ENCODE measurements at regions not wholly inside any gene's neighbourhood (a gene's known extent, or its start where the extent isn't known, plus 50 kb on each side); places are given as distances from the start of the nearest gene placed in this dataset.

DNA sequence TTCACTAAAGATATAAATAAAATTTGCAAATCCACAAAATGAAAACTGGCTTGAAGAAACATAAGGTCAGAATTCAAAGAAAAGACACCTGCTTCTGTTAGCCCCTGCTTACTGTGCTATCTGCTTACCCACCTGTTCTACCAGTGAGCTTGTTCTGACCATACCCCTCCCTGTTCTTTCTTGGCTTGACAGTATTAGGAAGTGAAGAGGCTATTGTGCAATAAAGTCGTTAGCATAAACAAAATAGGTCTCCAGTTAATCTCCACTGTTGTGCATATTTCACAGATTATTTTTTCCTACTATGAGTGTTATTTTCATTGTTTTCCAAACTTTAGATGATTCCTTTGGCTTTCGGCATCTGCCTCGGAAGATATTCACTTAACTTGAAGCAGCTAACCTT, 322.1 kb downstream of the CCDC85A start:
- Histone ChIP-seq H4K20me1 (ENCODE audit: low read length) (no peaks in the 10 kb centered on the region), H3K36me3 (ENCODE audit: low read depth, low read length) (no peaks in the 10 kb centered on the region), H3K9me3 (ENCODE audit: low read length) (no peaks in the 10 kb centered on the region), H3K4me1 (ENCODE audit: insufficient read depth, low read length) (no peaks in the 10 kb centered on the region; the same call in 1 of the 2 replicates), H3F3A (ENCODE audit: low read length, unreplicated experiment) (no peaks in the 10 kb centered on the region), H3K4me3 (ENCODE audit: low read length) (no peak overlapping the region), H2AFZ (ENCODE audit: low read length) (no peak overlapping the region), H3K79me2 (ENCODE audit: low read length) (no peaks in the 10 kb centered on the region), H3K9me2 (replicated peaks; ENCODE audit: low read length) (no peaks in the 10 kb centered on the region), H3K9ac (ENCODE audit: low read length) (no peak overlapping the region), H3K4me2 (ENCODE audit: low read length) (no peak overlapping the region), H3K27me3 (ENCODE audit: low read length) (peaks cover 9% of the 10 kb centered on the region; the same call in 1 of the 2 replicates), H3K27ac (ENCODE audit: low read length) (no peak overlapping the region)
- ATAC-seq (no peak), DNase-seq (no peak)
- POLR2A ChIA-PET (ENCODE audit: unreplicated experiment), result no interaction called here
- no peak for TF ChIP-seq EZH2 (IDR thresholded peaks at IDR 0.05; ENCODE audit: low read length, unreplicated experiment)
- TF ChIP-seq EZH2phosphoT487 (IDR thresholded peaks at IDR 0.05; ENCODE audit: borderline replicate concordance, low read length), result no peak
- TF ChIP-seq, protein P1, sequence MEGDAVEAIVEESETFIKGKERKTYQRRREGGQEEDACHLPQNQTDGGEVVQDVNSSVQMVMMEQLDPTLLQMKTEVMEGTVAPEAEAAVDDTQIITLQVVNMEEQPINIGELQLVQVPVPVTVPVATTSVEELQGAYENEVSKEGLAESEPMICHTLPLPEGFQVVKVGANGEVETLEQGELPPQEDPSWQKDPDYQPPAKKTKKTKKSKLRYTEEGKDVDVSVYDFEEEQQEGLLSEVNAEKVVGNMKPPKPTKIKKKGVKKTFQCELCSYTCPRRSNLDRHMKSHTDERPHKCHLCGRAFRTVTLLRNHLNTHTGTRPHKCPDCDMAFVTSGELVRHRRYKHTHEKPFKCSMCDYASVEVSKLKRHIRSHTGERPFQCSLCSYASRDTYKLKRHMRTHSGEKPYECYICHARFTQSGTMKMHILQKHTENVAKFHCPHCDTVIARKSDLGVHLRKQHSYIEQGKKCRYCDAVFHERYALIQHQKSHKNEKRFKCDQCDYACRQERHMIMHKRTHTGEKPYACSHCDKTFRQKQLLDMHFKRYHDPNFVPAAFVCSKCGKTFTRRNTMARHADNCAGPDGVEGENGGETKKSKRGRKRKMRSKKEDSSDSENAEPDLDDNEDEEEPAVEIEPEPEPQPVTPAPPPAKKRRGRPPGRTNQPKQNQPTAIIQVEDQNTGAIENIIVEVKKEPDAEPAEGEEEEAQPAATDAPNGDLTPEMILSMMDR (conservative IDR thresholded peaks at IDR 0.05; ENCODE audit: low read depth, low read length), result no peak
- intact Hi-C loops (cut with micrococcal nuclease), result no loop called here
- CTCF ChIA-PET, result no interaction called here
- BruUV-seq (replicated peaks), result no TSS peak

GRCh38 chr2:56508662-56509061, 324.9 kb downstream of the CCDC85A start:
- no peaks in the 10 kb centered on the region for H3K36me3 ChIP-seq (ENCODE audit: low read depth, low read length)
- ChIA-PET POLR2A (ENCODE audit: unreplicated experiment) (no interaction called here), CTCF (no interaction called here)
- H3F3A ChIP-seq (ENCODE audit: low read length, unreplicated experiment), result no peaks in the 10 kb centered on the region
- H3K9me3 ChIP-seq (ENCODE audit: low read length), result no peaks in the 10 kb centered on the region
- H3K4me2 ChIP-seq (ENCODE audit: low read length), result no peak overlapping the region
- H3K79me2 ChIP-seq (ENCODE audit: low read length), result no peaks in the 10 kb centered on the region
- no peaks in the 10 kb centered on the region; the same call in 1 of the 2 replicates for H3K4me1 ChIP-seq (ENCODE audit: insufficient read depth, low read length)
- H3K9me2 ChIP-seq (replicated peaks; ENCODE audit: low read length), result no peaks in the 10 kb centered on the region
- intact Hi-C loops (cut with micrococcal nuclease), result no loop called here
- H4K20me1 ChIP-seq (ENCODE audit: low read length), result no peaks in the 10 kb centered on the region
- no TSS peak for BruUV-seq (replicated peaks)
- peaks cover 9% of the 10 kb centered on the region; the same call in 1 of the 2 replicates for H3K27me3 ChIP-seq (ENCODE audit: low read length)
- H3K27ac ChIP-seq (ENCODE audit: low read length), result no peak overlapping the region
- H3K4me3 ChIP-seq (ENCODE audit: low read length), result no peak overlapping the region
- DNase-seq, result peak; percentile 40
- peak; percentile 73 for ATAC-seq
- H3K9ac ChIP-seq (ENCODE audit: low read length), result no peak overlapping the region
- TF ChIP-seq EZH2 (IDR thresholded peaks at IDR 0.05; ENCODE audit: low read length, unreplicated experiment) (no peak), EZH2phosphoT487 (IDR thresholded peaks at IDR 0.05; ENCODE audit: borderline replicate concordance, low read length) (no peak)
- TF ChIP-seq, protein P1 (conservative IDR thresholded peaks at IDR 0.05; ENCODE audit: low read depth, low read length), result no peak
- H2AFZ ChIP-seq (ENCODE audit: low read length), result no peak overlapping the region

GRCh38 chr2:56510610-56511009, 326.8 kb downstream of the CCDC85A start:
- ChIA-PET POLR2A (ENCODE audit: unreplicated experiment) (no interaction called here), CTCF (no interaction called here)
- H4K20me1 ChIP-seq (ENCODE audit: low read length), result no peaks in the 10 kb centered on the region
- no peak overlapping the region for H2AFZ ChIP-seq (ENCODE audit: low read length)
- H3K9ac ChIP-seq (ENCODE audit: low read length), result no peak overlapping the region
- no peaks in the 10 kb centered on the region; the same call in 1 of the 2 replicates for H3K4me1 ChIP-seq (ENCODE audit: insufficient read depth, low read length)
- ATAC-seq (no peak), DNase-seq (no peak)
- no peaks in the 10 kb centered on the region for H3K9me3 ChIP-seq (ENCODE audit: low read length)
- TF ChIP-seq, protein P1 (conservative IDR thresholded peaks at IDR 0.05; ENCODE audit: low read depth, low read length), result no peak
- TF ChIP-seq EZH2 (IDR thresholded peaks at IDR 0.05; ENCODE audit: low read length, unreplicated experiment), result no peak
- TF ChIP-seq EZH2phosphoT487 (IDR thresholded peaks at IDR 0.05; ENCODE audit: borderline replicate concordance, low read length), result no peak
- no peaks in the 10 kb centered on the region for H3K79me2 ChIP-seq (ENCODE audit: low read length)
- H3K4me2 ChIP-seq (ENCODE audit: low read length), result no peak overlapping the region
- BruUV-seq (replicated peaks), result no TSS peak
- H3K36me3 ChIP-seq (ENCODE audit: low read depth, low read length), result no peaks in the 10 kb centered on the region
- H3K27me3 ChIP-seq (ENCODE audit: low read length), result no peaks in the 10 kb centered on the region
- no peak overlapping the region for H3K27ac ChIP-seq (ENCODE audit: low read length)
- H3F3A ChIP-seq (ENCODE audit: low read length, unreplicated experiment), result no peaks in the 10 kb centered on the region
- intact Hi-C loops (cut with micrococcal nuclease), result no loop called here
- H3K4me3 ChIP-seq (ENCODE audit: low read length), result no peak overlapping the region
- H3K9me2 ChIP-seq (replicated peaks; ENCODE audit: low read length), result no peaks in the 10 kb centered on the region
